DMS79 treated with DMSO at 0.1 percent for 48 hours (cell line): ENCODE measurements at regions not wholly inside any gene's neighbourhood (a gene's known extent, or its start where the extent isn't known, plus 50 kb on each side); places are given as distances from the start of the nearest gene placed in this dataset.

Experiments used
- DNase-seq: peaks from one replicate; lab custom pipeline; 2025; lab: John Stamatoyannopoulos, UW

DNA sequence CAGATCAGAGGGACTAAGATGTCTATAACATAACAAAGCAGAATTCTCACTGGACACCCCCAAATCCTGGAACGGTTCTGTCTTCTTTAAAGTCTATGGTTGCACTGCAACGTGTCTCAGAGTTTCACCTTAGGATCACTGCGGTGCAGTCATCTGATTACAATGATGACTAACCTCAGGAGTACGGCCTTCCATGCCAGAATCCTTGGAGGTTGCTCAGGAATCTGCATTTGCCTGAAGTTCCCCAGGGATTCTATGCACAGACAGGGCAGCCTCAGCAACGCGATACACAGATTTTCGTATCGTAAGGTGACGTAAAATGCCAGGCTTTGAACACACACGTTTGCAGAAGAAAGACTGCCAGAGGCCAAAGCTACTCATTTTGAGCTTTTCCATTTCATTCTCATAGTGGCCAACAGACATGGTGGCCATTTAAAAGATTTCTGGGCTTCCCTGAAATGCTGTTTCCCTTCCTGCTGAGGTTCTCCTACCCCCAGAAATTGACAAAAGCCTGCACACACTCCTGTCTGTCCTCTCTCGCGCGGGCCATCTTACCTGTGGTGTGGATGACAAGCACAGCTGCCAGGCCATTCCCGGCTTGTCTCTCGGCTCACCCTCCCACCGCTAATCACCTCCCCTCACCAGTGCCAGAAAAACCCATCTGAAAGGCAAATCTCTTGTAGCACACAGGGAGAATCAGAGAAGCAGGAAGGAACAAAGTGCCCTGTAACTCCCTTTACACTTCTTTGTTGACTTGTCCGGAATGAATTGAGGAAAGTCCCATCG is 148.8 kb downstream of the ACKR3 start:
- no peak for DNase-seq

DNA sequence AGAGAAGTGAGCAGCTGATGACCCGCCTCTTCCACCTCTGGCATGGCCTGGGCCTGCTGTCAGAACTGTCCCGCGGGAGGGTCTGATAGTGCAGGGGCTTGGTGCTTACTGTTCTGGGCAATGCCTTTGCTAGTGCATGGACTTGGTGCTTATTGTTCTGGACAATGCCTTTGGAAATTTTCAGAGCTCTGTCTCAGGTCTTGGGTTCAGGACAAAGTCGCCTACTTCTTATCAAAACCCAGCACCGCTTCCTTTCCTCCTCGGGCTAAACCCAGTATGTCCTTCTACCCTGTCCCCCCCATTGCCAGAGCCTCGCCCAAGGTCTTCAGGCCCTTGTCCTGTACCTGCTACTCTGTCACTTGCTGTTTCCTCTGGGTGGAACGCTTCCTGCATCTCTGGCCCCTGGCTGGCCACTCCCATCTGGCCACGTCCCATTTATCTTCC is 149.6 kb downstream of the ACKR3 start:
- no peak for DNase-seq

DNA sequence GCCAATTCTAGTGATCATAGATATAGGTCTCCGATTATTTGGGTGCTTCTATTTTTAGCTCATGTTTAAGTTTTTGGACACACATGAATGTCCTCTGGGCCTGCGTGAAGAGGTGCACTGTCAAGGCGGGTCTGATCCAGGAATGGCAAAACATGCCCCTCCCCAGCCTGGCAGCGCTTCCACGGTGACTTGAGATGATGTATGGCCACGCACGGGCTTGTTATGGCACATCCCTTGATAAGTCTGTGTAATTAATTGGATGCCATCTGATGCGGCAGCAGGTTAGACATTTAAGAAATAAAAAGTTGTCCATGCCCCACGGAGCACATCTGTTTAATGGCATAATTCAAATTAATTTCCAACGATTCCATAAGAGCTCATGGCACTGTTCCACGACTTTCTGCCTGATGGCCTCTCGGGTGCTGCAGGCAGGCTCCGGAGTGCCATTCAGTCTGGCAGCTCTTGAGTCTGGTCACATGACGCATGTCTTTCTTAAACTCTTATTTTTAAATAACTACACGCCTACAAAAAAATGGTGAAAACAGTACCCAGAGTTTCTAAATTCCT is 151.4 kb downstream of the ACKR3 start:
- peak; percentile 98 for DNase-seq

DNA sequence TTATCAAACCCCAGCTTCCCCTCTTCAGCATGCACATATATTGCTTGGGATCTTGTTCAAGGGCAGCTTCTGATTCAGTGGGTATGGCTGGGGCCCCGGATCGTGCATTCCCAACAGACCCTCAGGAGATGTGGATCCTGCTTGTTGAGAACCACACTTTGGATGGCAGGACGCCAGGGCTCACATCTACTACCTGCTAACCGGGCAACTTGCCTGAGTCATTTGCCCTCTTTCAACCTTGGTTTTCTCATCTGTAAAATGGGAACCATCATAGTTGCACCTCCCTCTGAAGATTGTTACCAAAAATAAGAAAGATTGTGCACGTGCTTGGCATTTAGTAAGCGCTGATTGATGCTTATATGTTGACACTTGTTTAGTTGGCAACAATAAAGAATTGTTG is 154.6 kb downstream of the ACKR3 start:
- no peak for DNase-seq

DNA sequence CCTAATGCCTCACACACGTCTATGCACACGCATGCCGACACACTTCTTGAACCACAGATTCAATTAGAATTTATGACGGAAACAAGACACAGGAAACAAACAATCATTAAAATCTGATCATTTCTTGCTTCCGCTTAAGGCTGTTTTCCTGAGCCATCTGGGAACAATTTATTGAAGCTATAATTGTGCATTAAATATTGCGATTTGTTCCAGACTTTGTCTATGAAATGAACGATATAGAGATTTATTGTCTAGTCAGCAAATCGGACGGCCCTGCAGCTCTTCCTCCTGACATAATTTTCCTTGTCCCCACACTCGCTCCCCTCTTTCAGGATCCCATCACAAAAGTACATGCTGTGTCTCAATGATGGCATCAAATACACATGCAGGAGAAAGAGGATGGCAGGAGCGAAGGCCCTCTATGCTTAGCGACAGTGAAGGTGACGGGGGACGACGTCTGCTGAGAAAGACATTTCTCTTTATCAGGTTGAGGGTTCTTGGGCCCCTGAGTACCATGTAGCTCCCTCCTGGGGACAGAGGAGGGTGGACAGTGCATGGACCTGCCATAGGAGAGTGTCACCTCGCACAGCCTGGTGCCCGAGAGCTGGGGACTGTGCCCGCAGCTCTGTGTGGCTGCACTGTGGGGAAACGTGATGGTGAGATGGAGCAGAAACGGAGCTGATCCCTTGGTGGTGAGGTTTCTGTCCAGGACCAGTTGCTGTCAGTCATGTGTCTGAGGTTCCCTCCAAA is 157.3 kb downstream of the ACKR3 start:
- no peak for DNase-seq

DNA sequence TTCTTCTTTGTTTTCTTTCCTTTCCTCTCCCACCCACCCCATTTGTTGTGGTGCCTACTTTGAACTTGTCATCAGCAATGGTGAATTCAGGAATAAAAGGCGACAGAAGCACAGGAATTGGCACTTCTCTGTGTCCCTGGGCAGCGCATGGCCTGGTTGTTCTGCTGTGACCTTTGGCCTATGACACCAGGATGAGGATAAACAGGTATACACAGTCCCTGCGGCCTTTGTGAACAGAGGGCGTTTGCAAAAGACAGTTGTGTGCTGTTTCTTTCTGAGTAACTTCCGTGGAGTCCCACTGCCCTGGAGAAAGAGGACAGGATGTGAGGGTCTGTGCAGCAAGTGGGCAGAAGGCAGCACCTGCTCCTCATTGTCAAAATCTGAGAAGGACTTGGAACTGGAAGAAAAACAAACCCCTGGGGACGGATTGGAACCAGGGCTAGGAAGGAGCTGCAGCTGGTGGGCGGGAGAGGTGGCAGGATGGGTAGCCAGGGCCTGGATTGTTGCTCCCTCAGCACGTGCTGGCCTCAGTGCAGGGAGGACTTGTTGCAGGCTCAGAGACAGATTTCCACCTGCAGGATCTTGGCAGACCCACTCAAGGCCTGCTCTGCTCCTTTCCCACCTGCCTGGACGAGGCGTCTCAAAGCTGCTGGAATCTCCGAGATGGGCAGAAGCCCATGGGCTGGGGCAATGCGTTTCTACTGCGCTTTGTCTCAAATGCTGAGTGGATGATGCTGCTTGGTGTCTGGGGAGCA is 159.5 kb downstream of the ACKR3 start:
- DNase-seq, result peak; percentile 16

DNA sequence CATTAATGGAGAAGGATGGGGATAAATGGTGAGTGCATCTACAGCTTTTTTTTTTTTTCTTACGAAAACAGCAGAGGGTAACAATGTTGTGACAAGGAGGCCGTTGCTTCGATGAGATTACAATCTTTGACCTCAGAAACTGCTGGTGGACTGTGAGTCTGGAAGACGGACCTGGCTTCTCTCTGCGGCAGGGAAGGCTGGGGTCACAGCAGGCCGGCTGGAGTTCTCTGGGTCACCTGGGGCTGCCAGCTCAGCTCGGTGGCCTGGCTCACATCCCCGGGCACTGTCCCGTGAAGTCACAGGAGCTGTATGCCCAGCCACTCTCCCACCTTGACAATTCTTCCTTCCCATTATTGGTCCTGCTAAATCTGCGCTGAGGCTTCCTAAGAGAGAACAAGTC is 160.8 kb downstream of the ACKR3 start:
- no peak for DNase-seq

DNA sequence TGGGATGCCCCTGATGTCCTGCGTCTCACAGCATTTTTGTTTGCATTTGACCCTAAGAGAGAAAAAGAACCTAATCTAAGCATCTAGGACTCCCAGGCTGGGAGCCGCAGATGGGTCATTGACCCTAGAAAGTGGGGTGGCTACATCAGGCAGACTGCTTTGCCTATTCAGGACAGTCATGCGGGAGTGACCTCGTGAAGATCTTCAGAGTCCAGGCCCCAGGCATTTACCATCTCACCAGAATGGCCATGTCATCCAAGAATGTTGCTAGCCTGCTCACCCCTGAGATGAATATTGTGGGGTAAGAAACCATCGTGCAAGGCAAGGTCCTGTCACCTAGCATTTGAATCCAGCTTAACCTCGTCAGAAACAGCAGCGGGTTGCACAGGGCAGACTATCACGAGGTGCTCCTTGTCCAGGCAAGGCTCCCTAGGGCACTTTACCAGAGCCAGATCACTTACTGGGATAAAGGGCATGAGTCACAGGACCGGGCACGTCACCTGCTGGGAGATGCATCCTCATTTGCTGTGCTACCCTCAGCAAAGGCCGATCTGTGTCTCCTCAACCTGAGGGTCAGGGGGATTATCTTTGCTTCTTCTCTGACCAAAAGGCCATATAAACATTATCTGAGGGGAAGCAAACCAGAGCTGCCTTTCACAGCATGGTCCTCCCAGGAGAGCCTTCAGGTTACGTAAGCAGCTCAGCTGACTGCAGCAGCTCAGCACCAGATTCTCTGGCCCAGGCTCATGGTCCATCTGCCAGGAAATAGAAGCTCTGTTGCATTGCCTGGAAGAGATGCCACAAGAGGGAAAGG is 162.3 kb downstream of the ACKR3 start:
- no peak for DNase-seq

DNA sequence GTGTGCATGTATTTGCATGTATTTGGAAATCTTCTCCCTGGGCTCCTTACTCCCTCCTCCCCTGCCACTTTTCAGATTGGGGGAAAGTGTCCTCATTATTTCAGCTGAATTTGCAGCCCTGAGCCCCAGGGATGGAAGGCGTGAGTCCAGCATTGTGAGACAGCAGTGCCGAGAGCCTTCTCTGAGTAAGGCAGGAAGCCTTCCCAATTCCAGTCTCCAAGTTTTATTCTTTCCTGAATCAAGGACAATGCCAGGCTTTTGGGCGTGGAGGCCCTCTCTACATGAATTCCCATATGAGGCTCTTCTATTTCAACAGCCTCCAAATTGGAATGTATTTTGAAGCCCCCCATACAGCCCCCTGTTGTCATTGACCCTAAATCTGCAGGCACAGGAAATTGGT is 163.5 kb downstream of the ACKR3 start:
- DNase-seq, result no peak

DNA sequence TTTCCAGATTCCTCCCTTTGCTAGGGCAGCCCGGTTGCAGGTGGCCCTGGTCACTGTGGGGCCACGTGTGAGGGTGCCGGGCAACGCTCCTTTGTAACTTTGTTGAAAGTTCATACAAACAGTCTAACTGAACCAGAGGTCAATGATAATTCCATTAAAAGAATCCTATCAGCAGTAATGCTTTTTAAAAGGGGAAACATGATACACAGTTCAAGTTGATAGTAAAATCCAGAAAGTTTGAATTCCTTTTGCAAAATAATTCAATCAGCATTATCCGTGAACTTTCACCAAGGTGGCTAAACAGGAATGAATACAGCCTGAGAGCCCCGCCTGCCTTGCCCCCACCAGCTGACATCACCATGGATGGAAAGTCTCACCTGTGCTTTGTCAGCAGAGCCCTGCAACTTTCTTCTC is 166.2 kb downstream of the ACKR3 start:
- DNase-seq, result no peak

DNA sequence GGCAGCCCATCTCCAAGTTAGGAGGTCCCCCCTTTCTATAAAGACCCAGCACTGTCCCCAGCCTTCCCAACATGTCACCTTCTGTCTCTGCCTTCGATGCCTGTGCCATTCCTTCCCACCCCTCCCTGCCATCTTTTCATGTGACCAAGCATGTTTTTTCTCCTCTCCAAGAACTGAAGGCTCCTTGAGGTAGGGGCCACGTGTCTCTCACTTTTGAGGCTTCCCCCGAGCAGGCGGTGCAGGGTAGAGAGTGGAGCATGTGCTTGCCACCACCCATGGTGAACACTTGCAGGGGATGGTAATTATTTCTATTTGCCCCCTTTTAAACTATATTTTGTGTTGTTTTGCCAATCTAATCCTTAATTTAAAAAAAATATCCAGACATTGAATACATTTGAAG is 168.4 kb downstream of the ACKR3 start:
- no peak for DNase-seq

DNA sequence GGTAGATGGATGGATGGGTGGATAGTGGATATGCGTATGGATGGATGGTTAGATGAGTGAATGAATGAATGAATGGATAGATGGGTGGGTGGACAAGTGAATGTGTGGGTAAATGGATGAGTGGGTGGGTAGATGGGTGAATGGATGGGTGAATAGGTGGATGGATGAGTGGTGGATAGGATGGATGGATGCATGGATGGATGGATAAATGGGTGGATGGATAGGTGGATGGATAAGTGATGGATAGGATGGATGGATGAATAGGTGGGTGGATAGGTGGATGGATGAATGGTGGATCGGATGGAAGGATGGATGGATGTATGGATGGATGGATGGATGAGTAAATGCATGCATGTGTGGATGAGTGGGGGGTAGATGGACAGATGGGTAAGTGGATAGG is 169.3 kb downstream of the ACKR3 start:
- no peak for DNase-seq

DNA sequence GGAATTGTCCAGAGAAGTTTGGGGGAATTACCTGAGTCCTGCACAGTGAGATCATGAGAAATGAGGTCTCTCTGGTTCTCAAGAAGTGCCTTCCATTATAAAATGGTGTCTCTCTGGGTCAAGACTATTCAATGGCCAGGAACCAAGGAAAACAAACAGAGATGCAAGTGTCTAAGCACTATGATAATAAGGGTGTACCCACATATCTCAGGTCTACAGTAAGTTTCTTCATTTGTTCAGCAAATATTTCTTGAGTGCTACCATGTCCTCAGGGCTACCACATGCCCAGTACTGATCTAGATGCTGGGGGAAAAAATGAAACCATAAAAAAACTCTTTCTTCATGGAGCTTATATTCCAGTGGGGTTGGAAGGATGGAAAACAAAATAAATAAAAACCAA is 170.0 kb downstream of the ACKR3 start:
- DNase-seq, result no peak

DNA sequence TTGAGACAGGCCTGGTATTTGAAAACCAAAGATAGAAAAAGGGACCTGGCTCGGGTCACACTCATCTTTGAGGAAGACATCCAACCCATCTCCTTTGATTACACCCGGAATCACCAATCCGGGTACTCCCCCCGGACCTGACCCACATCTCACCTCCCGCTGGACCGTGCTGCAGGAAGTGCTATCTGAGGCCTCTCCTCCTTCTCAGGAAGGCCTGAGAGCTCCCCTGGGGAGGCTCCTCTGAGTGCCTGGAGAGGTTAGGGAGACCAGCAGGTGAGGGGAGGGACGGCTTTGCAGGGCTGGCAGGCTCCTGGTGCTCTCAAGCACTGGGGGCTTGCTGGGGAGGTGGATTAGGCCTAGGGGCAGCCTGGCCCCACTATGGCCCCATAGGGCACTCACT is 170.9 kb downstream of the ACKR3 start:
- no peak for DNase-seq

DNA sequence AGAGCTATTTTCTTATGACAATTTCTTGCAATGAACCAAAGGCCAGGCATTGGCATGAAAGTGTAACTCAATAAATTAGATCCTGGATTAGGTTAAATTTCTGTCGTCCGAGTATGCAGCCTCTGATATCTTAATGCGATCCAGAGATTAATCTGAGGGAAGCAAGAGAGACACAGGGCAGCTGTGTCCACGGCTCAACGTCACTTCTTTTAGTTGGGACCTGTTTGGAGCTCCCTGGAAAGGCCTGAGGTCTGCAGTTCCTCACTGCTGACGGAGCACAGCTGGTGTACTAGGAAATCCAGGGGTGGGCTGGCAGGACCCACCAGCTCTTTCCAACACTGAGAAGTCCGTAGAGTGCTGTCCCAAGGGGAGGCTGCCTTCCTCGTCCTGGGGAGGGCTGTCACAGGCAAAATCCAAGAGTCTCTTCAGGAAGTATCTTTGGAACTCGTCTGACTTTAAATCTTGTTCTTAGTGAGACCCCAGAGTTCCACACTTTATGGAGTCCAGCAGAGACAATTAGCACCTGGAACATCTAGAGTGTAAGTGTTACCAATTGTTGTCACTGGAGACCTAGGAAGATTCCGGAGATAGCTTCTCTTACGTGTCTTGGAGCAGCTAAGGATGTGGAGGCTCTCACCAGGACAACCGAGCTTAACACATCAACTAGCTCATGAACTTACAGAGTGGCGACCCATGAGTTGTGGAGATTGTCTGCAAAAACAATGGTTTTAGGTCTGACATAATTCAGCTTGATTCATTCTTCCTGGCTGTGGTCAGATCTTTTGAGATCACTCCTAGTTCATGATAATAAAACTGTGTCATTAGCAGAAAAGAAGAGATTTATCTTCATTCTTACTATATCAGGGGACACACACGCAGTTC is 173.7 kb downstream of the ACKR3 start:
- DNase-seq, result no peak

DNA sequence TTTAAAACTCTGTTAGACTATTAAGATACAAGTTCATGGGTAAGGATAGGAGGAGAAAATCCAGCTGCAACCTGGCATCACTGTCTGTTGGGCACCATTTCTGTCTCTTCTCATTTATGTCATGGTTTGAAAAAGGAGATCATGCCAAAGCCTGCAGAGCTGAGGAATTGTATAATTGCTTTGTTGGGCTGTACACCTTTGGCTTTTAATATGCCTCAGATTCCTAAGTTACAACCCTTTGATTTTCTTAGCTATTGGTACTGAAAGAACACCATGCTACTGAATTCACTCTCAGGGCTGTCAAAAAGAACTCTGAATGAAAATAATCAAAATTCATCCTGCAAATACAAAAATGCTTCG is 174.3 kb downstream of the ACKR3 start:
- DNase-seq, result no peak

DNA sequence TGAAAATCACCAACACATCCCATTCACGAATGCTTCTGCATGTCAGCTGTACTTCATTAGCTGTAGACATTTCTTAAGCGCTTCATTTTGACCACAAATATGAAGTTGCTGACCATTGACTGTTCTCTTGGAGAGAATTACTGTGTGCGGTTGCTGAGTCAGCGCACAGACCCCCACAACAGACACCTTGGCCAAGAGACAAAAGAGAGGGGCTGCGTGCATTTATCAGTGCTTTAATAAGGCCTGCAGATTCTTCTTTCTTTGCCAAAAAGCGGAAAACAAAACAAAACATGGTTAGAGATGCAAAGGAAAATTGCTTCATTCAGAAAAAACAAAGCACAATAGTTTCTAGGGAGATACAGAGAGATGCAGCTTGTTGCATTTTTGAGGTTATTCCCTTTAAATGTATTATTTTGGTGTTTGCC is 174.7 kb downstream of the ACKR3 start:
- no peak for DNase-seq

DNA sequence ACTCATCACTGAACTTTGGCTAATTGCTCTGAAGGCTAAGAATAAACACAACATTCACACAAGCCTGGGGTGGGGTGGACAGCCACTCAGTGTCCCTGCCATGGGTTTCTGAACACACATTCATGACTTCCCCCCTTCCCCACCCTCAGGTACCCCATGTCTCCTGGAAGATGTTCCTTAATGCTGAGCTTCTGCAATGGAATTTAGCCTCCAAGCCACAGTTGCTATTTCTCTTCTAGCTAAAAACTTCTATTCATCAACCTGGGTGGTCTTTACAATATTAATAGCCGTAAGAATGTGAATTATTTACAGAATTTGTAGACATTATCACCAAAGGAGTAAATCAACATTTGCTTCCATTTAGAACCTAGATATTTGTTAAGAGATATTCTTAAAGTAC is 175.1 kb downstream of the ACKR3 start:
- DNase-seq, result no peak

DNA sequence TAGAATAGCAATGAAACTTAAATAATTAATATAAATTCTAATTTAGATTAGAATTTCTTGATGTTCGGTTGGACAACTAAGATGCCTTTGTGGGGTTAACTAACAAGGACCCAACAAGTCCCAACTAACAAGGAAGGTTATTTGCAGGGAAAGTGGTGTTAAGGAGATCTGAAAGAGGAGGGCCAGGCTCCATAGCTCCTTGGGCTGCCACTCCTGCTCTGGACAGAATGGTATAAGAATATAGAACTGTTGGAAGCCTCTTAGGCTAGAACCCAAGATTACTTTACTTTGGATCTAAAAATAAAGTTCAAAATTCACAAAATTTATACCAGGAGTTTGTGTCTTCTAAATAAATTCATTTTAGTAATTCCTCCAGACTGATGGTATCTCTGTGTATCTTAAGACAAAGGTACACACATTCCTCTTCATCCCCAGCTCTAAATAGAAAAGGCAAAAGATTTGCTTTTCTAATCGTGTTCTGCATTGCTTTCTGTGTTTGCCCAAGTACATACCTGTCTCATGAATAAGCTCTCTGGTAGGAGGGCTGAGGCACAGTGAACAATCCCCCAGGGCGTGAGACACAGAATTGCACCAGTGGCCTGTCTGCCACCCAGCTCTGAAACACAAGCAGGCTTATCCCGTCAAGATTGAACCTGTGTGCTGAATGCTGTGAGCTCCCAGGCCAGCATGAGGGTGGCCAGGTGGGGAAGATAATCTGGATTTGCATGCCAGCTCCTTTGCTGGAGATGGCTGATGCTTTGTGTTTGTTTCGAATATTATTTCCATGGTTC is 176.0 kb downstream of the ACKR3 start:
- DNase-seq, result peak; percentile 53

DNA sequence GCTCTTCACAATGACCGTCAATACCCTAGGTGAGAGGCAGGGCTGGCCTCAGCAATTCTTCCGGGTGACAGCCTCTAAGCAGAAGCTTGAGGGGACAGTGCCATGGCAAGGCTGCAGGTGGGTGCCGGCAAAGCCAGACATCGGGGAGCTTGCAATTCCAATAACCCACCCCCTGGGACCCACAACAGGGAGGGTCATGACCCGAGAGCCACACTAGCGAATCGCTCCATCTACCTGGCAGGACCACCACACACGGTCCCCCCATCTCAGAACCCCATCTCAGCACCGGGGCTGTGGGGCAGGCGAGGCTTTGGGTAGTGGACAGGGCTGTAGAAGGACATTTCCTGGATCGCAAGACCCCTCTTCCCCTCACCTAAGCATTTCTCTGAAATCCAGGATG is 177.2 kb downstream of the ACKR3 start:
- DNase-seq, result no peak
